ENCODE measurements at regions not wholly inside any gene's neighbourhood (a gene's known extent, or its start where the extent isn't known, plus 50 kb on each side); places are given as distances from the start of the nearest gene placed in this dataset.

DNA sequence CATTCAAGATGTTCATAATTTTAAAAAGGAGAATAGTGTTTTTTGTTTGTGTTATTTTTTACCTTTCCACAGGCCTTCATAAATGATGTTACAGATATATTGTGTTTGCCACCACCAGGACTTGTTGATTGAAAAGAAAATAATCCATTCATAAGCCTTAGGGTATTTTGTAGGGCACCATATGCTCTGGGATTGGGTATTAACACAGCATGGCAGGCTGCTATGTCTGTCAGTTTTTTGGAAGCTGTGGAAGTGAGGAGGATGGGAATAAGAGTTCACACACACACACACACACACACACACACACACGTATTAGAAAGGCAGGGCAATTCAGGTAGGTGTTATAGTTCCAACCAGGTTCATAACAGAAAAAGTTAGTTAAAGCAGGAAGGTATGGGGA lies 237.9 kb downstream of the HDGFL1 start:
- TF ChIP-seq, protein P1, sequence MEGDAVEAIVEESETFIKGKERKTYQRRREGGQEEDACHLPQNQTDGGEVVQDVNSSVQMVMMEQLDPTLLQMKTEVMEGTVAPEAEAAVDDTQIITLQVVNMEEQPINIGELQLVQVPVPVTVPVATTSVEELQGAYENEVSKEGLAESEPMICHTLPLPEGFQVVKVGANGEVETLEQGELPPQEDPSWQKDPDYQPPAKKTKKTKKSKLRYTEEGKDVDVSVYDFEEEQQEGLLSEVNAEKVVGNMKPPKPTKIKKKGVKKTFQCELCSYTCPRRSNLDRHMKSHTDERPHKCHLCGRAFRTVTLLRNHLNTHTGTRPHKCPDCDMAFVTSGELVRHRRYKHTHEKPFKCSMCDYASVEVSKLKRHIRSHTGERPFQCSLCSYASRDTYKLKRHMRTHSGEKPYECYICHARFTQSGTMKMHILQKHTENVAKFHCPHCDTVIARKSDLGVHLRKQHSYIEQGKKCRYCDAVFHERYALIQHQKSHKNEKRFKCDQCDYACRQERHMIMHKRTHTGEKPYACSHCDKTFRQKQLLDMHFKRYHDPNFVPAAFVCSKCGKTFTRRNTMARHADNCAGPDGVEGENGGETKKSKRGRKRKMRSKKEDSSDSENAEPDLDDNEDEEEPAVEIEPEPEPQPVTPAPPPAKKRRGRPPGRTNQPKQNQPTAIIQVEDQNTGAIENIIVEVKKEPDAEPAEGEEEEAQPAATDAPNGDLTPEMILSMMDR (IDR thresholded peaks at IDR 0.05) = no peak
- TF ChIP-seq POLR2A (IDR thresholded peaks at IDR 0.05) = no peak
- no peak for TF ChIP-seq EP300 (IDR thresholded peaks at IDR 0.05)

Measured in tibial nerve (tissue), 4 donors.